DOHH2 (cell line): ENCODE measurements at regions not wholly inside any gene's neighbourhood (a gene's known extent, or its start where the extent isn't known, plus 50 kb on each side); places are given as distances from the start of the nearest gene placed in this dataset.

Experiments used
- H3F3A ChIP-seq: fragments of 200-600 bp; sonication (generic), shearing (Covaris generic); 2 replicates; pipeline ENCODE4 v1.6.0; 2016; ENCODE audit warnings: antibody characterized with exemption, mild to moderate bottlenecking; ENCODE audit not compliant: control insufficient read depth, insufficient read depth
- H3K27ac ChIP-seq: fragments of 200-600 bp; sonication (generic); 2 replicates; pipeline ENCODE4 v1.5.1; 2014; ENCODE audit warnings: low read depth, mild to moderate bottlenecking, low read length, moderate library complexity
- H3K27me3 ChIP-seq: fragments of 200-600 bp; sonication (generic); 2 replicates; pipeline ENCODE4 v1.6.1; 2014; ENCODE audit warnings: mild to moderate bottlenecking, low read length, mixed read lengths; ENCODE audit not compliant: control insufficient read depth
- H3K36me3 ChIP-seq: fragments of 200-600 bp; sonication (generic); 2 replicates; pipeline ENCODE4 v1.6.1; 2014; ENCODE audit warnings: mild to moderate bottlenecking, low read length, moderate library complexity, mixed read lengths; ENCODE audit not compliant: control insufficient read depth
- H3K4me1 ChIP-seq: fragments of 200-600 bp; sonication (generic); 2 replicates; pipeline ENCODE4 v1.6.1; 2014; ENCODE audit warnings: mild to moderate bottlenecking, low read length, mixed read lengths; ENCODE audit not compliant: control insufficient read depth
- H3K4me2 ChIP-seq: fragments of 200-600 bp; sonication (generic); 2 replicates; pipeline ENCODE4 v1.6.0; 2014; ENCODE audit warnings: mild to moderate bottlenecking, low read length, moderate library complexity
- H3K4me3 ChIP-seq: fragments of 200-600 bp; sonication (generic); 2 replicates; pipeline ENCODE4 v1.5.1; 2014; ENCODE audit warnings: mild to moderate bottlenecking, low read length, mixed read lengths
- H3K79me2 ChIP-seq: fragments of 200-600 bp; sonication (generic); 2 replicates; pipeline ENCODE4 v1.6.1; 2014; ENCODE audit warnings: mild to moderate bottlenecking, low read length, mixed read lengths; ENCODE audit not compliant: control insufficient read depth
- H3K9me2 ChIP-seq: fragments of 200-600 bp; sonication (generic); replicated peaks from 2 replicates; pipeline ENCODE4 v1.6.1; 2014; ENCODE audit warnings: mild to moderate bottlenecking, low read length, mixed read lengths; ENCODE audit not compliant: control insufficient read depth
- H3K9me3 ChIP-seq: fragments of 200-600 bp; sonication (generic); 2 replicates; pipeline ENCODE4 v1.6.1; 2014; ENCODE audit warnings: antibody characterized with exemption, low read length, mixed read lengths; ENCODE audit not compliant: control insufficient read depth, insufficient read depth
- H4K20me1 ChIP-seq: fragments of 200-600 bp; sonication (generic); 2 replicates; pipeline ENCODE4 v1.6.0; 2014; ENCODE audit warnings: low read depth, mild to moderate bottlenecking, antibody characterized with exemption, low read length, moderate library complexity; ENCODE audit not compliant: control insufficient read depth, insufficient read depth
- EZH2phosphoT487 ChIP-seq: fragments of 200-600 bp; sonication (generic); IDR thresholded peaks from 2 replicates; pipeline ENCODE4 v1.6.1; 2017; ENCODE audit warnings: borderline replicate concordance, mild to moderate bottlenecking, antibody characterized with exemption, low read length, moderate library complexity, mixed read lengths
- TF ChIP-seq, protein P1 (sequence below): fragments of 200-600 bp; sonication (generic); IDR thresholded peaks from one replicate; pipeline ENCODE4 v1.5.1; 2014; ENCODE audit warnings: antibody characterized with exemption, mild to moderate bottlenecking, low read depth, low read length; ENCODE audit not compliant: poor library complexity, severe bottlenecking

DNA sequence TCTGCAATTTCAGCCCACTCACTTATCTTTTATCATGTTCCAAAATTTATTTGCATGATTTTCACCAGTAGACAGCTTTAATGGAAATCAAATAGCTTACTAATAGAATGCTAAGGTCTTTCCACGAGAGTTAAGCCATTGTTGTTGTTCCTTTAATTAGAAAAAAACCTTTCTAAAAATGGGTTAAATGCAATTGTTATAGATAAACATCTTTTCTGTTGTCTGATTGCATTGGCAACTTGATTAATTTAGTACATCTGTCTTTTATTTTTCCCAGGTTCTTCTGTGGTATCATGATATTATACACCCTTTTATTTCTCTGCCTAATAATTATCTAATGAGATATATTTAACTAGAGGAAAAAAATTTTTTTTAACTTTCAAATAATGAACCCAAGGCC is 487.6 kb upstream of the MBL2 start:
- Histone ChIP-seq H3K27me3 (no peaks in the 10 kb centered on the region), H3K9me3 (no peaks in the 10 kb centered on the region), H3F3A (no peaks in the 10 kb centered on the region), H3K79me2 (no peaks in the 10 kb centered on the region), H3K4me1 (no peaks in the 10 kb centered on the region), H4K20me1 (no peaks in the 10 kb centered on the region), H3K9me2 (no peaks in the 10 kb centered on the region), H3K36me3 (no peaks in the 10 kb centered on the region), H3K27ac (no peak overlapping the region), H3K4me2 (no peak overlapping the region), H3K4me3 (no peak overlapping the region)
- no peak for TF ChIP-seq EZH2phosphoT487
- TF ChIP-seq, protein P1, sequence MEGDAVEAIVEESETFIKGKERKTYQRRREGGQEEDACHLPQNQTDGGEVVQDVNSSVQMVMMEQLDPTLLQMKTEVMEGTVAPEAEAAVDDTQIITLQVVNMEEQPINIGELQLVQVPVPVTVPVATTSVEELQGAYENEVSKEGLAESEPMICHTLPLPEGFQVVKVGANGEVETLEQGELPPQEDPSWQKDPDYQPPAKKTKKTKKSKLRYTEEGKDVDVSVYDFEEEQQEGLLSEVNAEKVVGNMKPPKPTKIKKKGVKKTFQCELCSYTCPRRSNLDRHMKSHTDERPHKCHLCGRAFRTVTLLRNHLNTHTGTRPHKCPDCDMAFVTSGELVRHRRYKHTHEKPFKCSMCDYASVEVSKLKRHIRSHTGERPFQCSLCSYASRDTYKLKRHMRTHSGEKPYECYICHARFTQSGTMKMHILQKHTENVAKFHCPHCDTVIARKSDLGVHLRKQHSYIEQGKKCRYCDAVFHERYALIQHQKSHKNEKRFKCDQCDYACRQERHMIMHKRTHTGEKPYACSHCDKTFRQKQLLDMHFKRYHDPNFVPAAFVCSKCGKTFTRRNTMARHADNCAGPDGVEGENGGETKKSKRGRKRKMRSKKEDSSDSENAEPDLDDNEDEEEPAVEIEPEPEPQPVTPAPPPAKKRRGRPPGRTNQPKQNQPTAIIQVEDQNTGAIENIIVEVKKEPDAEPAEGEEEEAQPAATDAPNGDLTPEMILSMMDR: no peak

DNA sequence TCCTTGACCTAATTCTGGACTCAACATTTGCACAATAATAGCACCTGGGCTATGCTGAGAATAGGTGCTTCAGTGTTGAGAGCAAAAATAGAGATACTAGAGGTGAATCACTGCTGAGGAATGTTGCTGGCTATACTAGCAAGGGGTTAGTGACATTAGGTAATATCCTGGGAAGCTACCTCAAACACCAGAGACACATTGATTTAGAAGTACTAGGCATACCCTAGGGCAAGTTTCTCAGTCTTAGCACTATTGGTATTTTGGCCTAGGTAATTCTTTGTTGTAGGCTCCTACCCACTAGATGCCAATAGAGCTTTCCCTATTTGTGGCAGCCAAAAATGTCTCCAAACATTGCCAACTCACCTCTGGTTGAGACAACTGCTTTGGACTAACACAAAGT is 484.0 kb upstream of the MBL2 start:
- Histone ChIP-seq H3K4me3 (no peak overlapping the region), H3K4me1 (no peaks in the 10 kb centered on the region), H4K20me1 (no peaks in the 10 kb centered on the region), H3K27ac (no peak overlapping the region), H3K9me3 (no peaks in the 10 kb centered on the region), H3F3A (no peaks in the 10 kb centered on the region), H3K79me2 (no peaks in the 10 kb centered on the region), H3K36me3 (no peaks in the 10 kb centered on the region), H3K4me2 (no peak overlapping the region), H3K27me3 (no peaks in the 10 kb centered on the region), H3K9me2 (no peaks in the 10 kb centered on the region)
- no peak for TF ChIP-seq EZH2phosphoT487
- TF ChIP-seq, protein P1: no peak

DNA sequence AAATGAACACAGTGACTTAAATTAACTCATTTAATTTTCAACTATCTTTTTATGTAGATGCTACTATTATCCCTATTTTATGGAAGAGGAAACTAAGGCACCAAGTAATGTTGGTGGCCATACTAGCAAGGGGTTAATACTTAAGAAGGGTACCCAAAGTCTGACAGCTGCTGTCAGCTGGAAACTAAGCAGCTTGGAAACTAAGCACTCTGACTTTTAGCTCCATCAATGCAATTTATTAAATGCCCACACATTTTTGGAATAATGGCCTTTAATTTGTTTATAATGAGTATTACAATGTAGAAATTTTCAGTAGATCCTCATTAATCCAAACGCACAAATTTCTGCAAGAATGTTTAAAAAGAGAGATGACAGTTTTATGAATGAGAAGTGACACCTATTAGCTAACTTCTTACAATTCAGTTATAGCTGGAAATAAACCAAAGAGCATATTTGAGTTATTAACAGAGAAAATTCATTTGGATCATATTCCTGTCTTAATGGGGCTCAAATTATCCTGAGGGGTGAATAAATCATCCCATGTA is 483.1 kb upstream of the MBL2 start:
- no peaks in the 10 kb centered on the region for H3K4me1 ChIP-seq
- H3K4me3 ChIP-seq: no peak overlapping the region
- H3K79me2 ChIP-seq: no peaks in the 10 kb centered on the region
- H3K36me3 ChIP-seq: no peaks in the 10 kb centered on the region
- H3K27me3 ChIP-seq: no peaks in the 10 kb centered on the region
- no peaks in the 10 kb centered on the region for H4K20me1 ChIP-seq
- no peaks in the 10 kb centered on the region for H3F3A ChIP-seq
- no peak overlapping the region for H3K4me2 ChIP-seq
- no peak overlapping the region for H3K27ac ChIP-seq
- H3K9me3 ChIP-seq: no peaks in the 10 kb centered on the region
- TF ChIP-seq, protein P1: no peak
- no peak for TF ChIP-seq EZH2phosphoT487
- H3K9me2 ChIP-seq: no peaks in the 10 kb centered on the region
